GM23338 (cell line): ENCODE measurements at regions not wholly inside any gene's neighbourhood (a gene's known extent, or its start where the extent isn't known, plus 50 kb on each side); places are given as distances from the start of the nearest gene placed in this dataset.

Source experiments
- ATAC-seq: fragments of 200-7000 bp; cut with Tn5 transposase; 3 replicates; pipeline ENCODE4 v1.9.1; 2020
- DNase-seq: peaks from one replicate; pipeline ENCODE4 v3.0.0-alpha.2; 2015; ENCODE audit warnings: low spot score
- H2AFZ ChIP-seq: fragments of 200-600 bp; sonication (generic); 2 replicates; pipeline ENCODE4 v1.8.0; 2016; ENCODE audit warnings: antibody characterized with exemption, mild to moderate bottlenecking, moderate library complexity
- H3F3A ChIP-seq: fragments of 200-600 bp; sonication (generic); replicated peaks from 2 replicates; pipeline ENCODE4 v1.8.0; 2017; ENCODE audit warnings: antibody characterized with exemption, mixed run types, low read depth
- H3K27ac ChIP-seq: fragments of 200-600 bp; sonication (generic); 2 replicates; pipeline ENCODE4 v1.6.1; 2016; ENCODE audit warnings: low read depth
- H3K27me3 ChIP-seq: fragments of 200-600 bp; sonication (generic); 2 replicates; pipeline ENCODE4 v1.8.0; 2016; ENCODE audit warnings: mild to moderate bottlenecking, mixed run types, moderate library complexity; ENCODE audit not compliant: insufficient read depth
- H3K36me3 ChIP-seq: fragments of 200-600 bp; sonication (generic); 2 replicates; pipeline ENCODE4 v1.8.0; 2016; ENCODE audit warnings: mild to moderate bottlenecking; ENCODE audit not compliant: insufficient read depth
- H3K4me1 ChIP-seq: fragments of 200-600 bp; sonication (generic); 2 replicates; pipeline ENCODE4 v1.8.0; 2016; ENCODE audit warnings: mild to moderate bottlenecking, moderate library complexity; ENCODE audit not compliant: insufficient read depth
- H3K4me2 ChIP-seq: fragments of 200-600 bp; sonication (generic); 2 replicates; pipeline ENCODE4 v1.7.1; 2017; ENCODE audit warnings: mixed run types
- H3K4me3 ChIP-seq: fragments of 200-600 bp; sonication (generic); 2 replicates; pipeline ENCODE4 v1.6.1; 2016; ENCODE audit warnings: mixed run types
- H3K79me2 ChIP-seq: fragments of 200-600 bp; sonication (generic); replicated peaks from 2 replicates; pipeline ENCODE4 v1.8.0; 2017; ENCODE audit warnings: mild to moderate bottlenecking; ENCODE audit not compliant: insufficient read depth
- H3K9me2 ChIP-seq: fragments of 200-600 bp; sonication (generic); 2 replicates; pipeline ENCODE4 v1.8.0; 2017; ENCODE audit not compliant: insufficient read depth
- H4K20me1 ChIP-seq: fragments of 200-600 bp; sonication (generic); replicated peaks from 2 replicates; pipeline ENCODE4 v1.8.0; 2017; ENCODE audit warnings: mild to moderate bottlenecking; ENCODE audit not compliant: insufficient read depth
- H3K27ac Mint-ChIP-seq: 2 replicates; pipeline ENCODE4 v1.8.0; 2020; ENCODE audit warnings: inconsistent platforms, mild to moderate bottlenecking, moderate library complexity, mixed read lengths
- H3K27me3 Mint-ChIP-seq: 3 replicates; pipeline ENCODE4 v1.8.0; 2022; ENCODE audit warnings: low read depth, mild to moderate bottlenecking, moderate library complexity, mixed read lengths, inconsistent platforms; ENCODE audit not compliant: insufficient read depth, poor library complexity
- H3K36me3 Mint-ChIP-seq: 3 replicates; pipeline ENCODE4 v1.8.0; 2021; ENCODE audit warnings: low read depth, mild to moderate bottlenecking, inconsistent platforms, moderate library complexity, mixed read lengths
- H3K4me1 Mint-ChIP-seq: 3 replicates; pipeline ENCODE4 v1.8.0; 2020; ENCODE audit warnings: mild to moderate bottlenecking, inconsistent platforms, mixed read lengths
- H3K4me3 Mint-ChIP-seq: 3 replicates; pipeline ENCODE4 v1.8.0; 2021; ENCODE audit warnings: moderate library complexity, mild to moderate bottlenecking, inconsistent platforms, mixed read lengths
- H3K9me3 Mint-ChIP-seq: 3 replicates; pipeline ENCODE4 v1.8.0; 2020; ENCODE audit warnings: moderate library complexity, mild to moderate bottlenecking, inconsistent platforms, mixed read lengths
- CREB1 ChIP-seq: fragments of 250-450 bp; sonication (Bioruptor Pico); IDR thresholded peaks from 2 replicates; pipeline ENCODE4 v1.5.0; 2020; ENCODE audit warnings: low read depth, mild to moderate bottlenecking, moderate library complexity
- EZH2 ChIP-seq: fragments of 200-600 bp; sonication (generic); IDR thresholded peaks from one replicate; pipeline ENCODE4 v1.8.0; 2017; ENCODE audit warnings: antibody characterized with exemption, mild to moderate bottlenecking, low read depth; ENCODE audit not compliant: unreplicated experiment
- EZH2phosphoT487 ChIP-seq: fragments of 200-600 bp; sonication (generic); IDR thresholded peaks from one replicate; pipeline ENCODE4 v1.8.1; 2018; ENCODE audit warnings: antibody characterized with exemption; ENCODE audit not compliant: unreplicated experiment
- JUNB ChIP-seq: IDR thresholded peaks from one replicate; pipeline ENCODE4 v1.6.1; 2016; ENCODE audit warnings: antibody characterized with exemption; ENCODE audit not compliant: unreplicated experiment
- NANOG ChIP-seq: IDR thresholded peaks from 2 replicates; pipeline ENCODE4 v1.6.1; 2016; ENCODE audit warnings: antibody characterized with exemption, borderline replicate concordance
- POLR2AphosphoS5 ChIP-seq: IDR thresholded peaks from 2 replicates; pipeline ENCODE4 v1.6.1; 2016; ENCODE audit warnings: antibody characterized with exemption, low read depth
- STAT1 ChIP-seq: IDR thresholded peaks from one replicate; pipeline ENCODE4 v1.6.1; 2016; ENCODE audit warnings: antibody characterized with exemption; ENCODE audit not compliant: unreplicated experiment
- ZNF114 ChIP-seq: fragments of 250-450 bp; sonication (Bioruptor Pico); IDR thresholded peaks from 2 replicates; pipeline ENCODE4 v1.5.0; 2020; ENCODE audit warnings: mild to moderate bottlenecking, moderate library complexity
- ZNF331 ChIP-seq: fragments of 250-450 bp; sonication (Bioruptor Pico); IDR thresholded peaks from 2 replicates; pipeline ENCODE4 v1.5.0; 2020; ENCODE audit warnings: low read depth, mild to moderate bottlenecking, moderate library complexity
- TF ChIP-seq, protein P1 (sequence below): IDR thresholded peaks from one replicate; pipeline ENCODE4 v1.6.1; 2018; ENCODE audit warnings: antibody characterized with exemption; ENCODE audit not compliant: unreplicated experiment
- TF ChIP-seq, protein P2 (sequence below): fragments of 250-450 bp; sonication (Bioruptor Pico); IDR thresholded peaks from 2 replicates; pipeline ENCODE4 v1.5.0; 2020; ENCODE audit warnings: mild to moderate bottlenecking, moderate library complexity
- TF ChIP-seq, protein P3 (sequence below): IDR thresholded peaks from 2 replicates; pipeline ENCODE4 v1.6.1; 2016; ENCODE audit warnings: antibody characterized with exemption
- TF ChIP-seq, protein P4 (sequence below), 2 experiments: fragments of 200-600 bp in 1 of 2; sonication (generic) in 1 of 2; conservative IDR thresholded peaks; 2 replicates each; pipeline versions ENCODE4 v1.5.1 to v1.6.1; 2016 to 2017; ENCODE audit warnings: antibody characterized with exemption in 2 of 2, low read depth in 2 of 2, mild to moderate bottlenecking in 2 of 2, moderate library complexity in 1 of 2

DNA sequence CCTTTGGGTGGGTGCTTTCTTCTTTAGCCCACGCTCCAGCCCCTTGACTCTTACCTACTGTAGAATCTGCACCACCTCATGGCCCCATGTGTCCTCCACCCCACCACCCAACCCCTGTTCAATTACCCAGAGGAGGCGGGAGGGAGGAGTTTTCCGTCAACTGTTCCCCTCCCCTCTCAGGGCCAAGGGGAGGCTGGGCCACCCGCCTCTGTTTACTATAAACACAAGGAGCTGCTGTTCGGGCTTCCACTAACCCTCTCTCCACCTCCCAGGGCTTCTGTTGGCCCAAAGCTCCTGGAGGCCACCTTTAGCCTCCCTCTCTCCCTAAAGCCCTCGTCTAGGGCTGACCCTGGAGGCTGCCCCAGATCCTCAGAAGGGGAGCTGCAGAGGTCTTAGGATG, 59.2 kb downstream of the FOXI1 start:
- H3K27me3 Mint-ChIP-seq, result peaks cover 9% of the 10 kb centered on the region
- H3K27me3 ChIP-seq, result no peaks in the 10 kb centered on the region
- no peaks in the 10 kb centered on the region for H4K20me1 ChIP-seq
- H3K4me3 Mint-ChIP-seq, result no peak overlapping the region
- H3K4me1 Mint-ChIP-seq, result no peaks in the 10 kb centered on the region
- H3K36me3 Mint-ChIP-seq, result no peaks in the 10 kb centered on the region
- ATAC-seq, result no peak
- TF ChIP-seq CREB1 (CRISPR knock-in tag) (no peak), NANOG (no peak), ZNF114 (CRISPR knock-in tag) (no peak), JUNB (no peak), ZNF331 (no peak), EZH2 (no peak), POLR2AphosphoS5 (no peak), EZH2phosphoT487 (no peak), STAT1 (no peak)
- TF ChIP-seq, protein P1, sequence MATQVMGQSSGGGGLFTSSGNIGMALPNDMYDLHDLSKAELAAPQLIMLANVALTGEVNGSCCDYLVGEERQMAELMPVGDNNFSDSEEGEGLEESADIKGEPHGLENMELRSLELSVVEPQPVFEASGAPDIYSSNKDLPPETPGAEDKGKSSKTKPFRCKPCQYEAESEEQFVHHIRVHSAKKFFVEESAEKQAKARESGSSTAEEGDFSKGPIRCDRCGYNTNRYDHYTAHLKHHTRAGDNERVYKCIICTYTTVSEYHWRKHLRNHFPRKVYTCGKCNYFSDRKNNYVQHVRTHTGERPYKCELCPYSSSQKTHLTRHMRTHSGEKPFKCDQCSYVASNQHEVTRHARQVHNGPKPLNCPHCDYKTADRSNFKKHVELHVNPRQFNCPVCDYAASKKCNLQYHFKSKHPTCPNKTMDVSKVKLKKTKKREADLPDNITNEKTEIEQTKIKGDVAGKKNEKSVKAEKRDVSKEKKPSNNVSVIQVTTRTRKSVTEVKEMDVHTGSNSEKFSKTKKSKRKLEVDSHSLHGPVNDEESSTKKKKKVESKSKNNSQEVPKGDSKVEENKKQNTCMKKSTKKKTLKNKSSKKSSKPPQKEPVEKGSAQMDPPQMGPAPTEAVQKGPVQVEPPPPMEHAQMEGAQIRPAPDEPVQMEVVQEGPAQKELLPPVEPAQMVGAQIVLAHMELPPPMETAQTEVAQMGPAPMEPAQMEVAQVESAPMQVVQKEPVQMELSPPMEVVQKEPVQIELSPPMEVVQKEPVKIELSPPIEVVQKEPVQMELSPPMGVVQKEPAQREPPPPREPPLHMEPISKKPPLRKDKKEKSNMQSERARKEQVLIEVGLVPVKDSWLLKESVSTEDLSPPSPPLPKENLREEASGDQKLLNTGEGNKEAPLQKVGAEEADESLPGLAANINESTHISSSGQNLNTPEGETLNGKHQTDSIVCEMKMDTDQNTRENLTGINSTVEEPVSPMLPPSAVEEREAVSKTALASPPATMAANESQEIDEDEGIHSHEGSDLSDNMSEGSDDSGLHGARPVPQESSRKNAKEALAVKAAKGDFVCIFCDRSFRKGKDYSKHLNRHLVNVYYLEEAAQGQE, result no peak
- TF ChIP-seq, protein P2, sequence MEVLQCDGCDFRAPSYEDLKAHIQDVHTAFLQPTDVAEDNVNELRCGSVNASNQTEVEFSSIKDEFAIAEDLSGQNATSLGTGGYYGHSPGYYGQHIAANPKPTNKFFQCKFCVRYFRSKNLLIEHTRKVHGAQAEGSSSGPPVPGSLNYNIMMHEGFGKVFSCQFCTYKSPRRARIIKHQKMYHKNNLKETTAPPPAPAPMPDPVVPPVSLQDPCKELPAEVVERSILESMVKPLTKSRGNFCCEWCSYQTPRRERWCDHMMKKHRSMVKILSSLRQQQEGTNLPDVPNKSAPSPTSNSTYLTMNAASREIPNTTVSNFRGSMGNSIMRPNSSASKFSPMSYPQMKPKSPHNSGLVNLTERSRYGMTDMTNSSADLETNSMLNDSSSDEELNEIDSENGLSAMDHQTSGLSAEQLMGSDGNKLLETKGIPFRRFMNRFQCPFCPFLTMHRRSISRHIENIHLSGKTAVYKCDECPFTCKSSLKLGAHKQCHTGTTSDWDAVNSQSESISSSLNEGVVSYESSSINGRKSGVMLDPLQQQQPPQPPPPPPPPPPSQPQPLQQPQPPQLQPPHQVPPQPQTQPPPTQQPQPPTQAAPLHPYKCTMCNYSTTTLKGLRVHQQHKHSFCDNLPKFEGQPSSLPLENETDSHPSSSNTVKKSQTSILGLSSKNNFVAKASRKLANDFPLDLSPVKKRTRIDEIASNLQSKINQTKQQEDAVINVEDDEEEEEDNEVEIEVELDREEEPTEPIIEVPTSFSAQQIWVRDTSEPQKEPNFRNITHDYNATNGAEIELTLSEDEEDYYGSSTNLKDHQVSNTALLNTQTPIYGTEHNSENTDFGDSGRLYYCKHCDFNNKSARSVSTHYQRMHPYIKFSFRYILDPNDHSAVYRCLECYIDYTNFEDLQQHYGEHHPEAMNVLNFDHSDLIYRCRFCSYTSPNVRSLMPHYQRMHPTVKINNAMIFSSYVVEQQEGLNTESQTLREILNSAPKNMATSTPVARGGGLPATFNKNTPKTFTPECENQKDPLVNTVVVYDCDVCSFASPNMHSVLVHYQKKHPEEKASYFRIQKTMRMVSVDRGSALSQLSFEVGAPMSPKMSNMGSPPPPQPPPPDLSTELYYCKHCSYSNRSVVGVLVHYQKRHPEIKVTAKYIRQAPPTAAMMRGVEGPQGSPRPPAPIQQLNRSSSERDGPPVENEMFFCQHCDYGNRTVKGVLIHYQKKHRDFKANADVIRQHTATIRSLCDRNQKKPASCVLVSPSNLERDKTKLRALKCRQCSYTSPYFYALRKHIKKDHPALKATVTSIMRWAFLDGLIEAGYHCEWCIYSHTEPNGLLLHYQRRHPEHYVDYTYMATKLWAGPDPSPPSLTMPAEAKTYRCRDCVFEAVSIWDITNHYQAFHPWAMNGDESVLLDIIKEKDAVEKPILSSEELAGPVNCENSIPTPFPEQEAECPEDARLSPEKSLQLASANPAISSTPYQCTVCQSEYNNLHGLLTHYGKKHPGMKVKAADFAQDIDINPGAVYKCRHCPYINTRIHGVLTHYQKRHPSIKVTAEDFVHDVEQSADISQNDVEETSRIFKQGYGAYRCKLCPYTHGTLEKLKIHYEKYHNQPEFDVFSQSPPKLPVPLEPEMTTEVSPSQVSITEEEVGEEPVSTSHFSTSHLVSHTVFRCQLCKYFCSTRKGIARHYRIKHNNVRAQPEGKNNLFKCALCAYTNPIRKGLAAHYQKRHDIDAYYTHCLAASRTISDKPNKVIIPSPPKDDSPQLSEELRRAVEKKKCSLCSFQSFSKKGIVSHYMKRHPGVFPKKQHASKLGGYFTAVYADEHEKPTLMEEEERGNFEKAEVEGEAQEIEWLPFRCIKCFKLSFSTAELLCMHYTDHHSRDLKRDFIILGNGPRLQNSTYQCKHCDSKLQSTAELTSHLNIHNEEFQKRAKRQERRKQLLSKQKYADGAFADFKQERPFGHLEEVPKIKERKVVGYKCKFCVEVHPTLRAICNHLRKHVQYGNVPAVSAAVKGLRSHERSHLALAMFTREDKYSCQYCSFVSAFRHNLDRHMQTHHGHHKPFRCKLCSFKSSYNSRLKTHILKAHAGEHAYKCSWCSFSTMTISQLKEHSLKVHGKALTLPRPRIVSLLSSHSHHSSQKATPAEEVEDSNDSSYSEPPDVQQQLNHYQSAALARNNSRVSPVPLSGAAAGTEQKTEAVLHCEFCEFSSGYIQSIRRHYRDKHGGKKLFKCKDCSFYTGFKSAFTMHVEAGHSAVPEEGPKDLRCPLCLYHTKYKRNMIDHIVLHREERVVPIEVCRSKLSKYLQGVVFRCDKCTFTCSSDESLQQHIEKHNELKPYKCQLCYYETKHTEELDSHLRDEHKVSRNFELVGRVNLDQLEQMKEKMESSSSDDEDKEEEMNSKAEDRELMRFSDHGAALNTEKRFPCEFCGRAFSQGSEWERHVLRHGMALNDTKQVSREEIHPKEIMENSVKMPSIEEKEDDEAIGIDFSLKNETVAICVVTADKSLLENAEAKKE (CRISPR knock-in tag), result no peak
- TF ChIP-seq, protein P3, sequence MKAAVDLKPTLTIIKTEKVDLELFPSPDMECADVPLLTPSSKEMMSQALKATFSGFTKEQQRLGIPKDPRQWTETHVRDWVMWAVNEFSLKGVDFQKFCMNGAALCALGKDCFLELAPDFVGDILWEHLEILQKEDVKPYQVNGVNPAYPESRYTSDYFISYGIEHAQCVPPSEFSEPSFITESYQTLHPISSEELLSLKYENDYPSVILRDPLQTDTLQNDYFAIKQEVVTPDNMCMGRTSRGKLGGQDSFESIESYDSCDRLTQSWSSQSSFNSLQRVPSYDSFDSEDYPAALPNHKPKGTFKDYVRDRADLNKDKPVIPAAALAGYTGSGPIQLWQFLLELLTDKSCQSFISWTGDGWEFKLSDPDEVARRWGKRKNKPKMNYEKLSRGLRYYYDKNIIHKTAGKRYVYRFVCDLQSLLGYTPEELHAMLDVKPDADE, result no peak
- TF ChIP-seq, protein P4, sequence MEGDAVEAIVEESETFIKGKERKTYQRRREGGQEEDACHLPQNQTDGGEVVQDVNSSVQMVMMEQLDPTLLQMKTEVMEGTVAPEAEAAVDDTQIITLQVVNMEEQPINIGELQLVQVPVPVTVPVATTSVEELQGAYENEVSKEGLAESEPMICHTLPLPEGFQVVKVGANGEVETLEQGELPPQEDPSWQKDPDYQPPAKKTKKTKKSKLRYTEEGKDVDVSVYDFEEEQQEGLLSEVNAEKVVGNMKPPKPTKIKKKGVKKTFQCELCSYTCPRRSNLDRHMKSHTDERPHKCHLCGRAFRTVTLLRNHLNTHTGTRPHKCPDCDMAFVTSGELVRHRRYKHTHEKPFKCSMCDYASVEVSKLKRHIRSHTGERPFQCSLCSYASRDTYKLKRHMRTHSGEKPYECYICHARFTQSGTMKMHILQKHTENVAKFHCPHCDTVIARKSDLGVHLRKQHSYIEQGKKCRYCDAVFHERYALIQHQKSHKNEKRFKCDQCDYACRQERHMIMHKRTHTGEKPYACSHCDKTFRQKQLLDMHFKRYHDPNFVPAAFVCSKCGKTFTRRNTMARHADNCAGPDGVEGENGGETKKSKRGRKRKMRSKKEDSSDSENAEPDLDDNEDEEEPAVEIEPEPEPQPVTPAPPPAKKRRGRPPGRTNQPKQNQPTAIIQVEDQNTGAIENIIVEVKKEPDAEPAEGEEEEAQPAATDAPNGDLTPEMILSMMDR (conservative IDR thresholded peaks at IDR 0.05; ENCODE audit: low read depth in 2 of 2), result no peak
- no peak overlapping the region for H3K4me2 ChIP-seq
- no peak overlapping the region for H3K27ac ChIP-seq
- DNase-seq, result no peak
- H3K36me3 ChIP-seq, result no peaks in the 10 kb centered on the region
- no peaks in the 10 kb centered on the region for H3K9me2 ChIP-seq
- H3K27ac Mint-ChIP-seq, result no peak overlapping the region
- H3K4me3 ChIP-seq, result no peak overlapping the region
- H3K79me2 ChIP-seq, result no peaks in the 10 kb centered on the region
- no peak overlapping the region for H2AFZ ChIP-seq
- H3K9me3 Mint-ChIP-seq, result no peaks in the 10 kb centered on the region
- H3K4me1 ChIP-seq, result no peaks in the 10 kb centered on the region
- no peaks in the 10 kb centered on the region for H3F3A ChIP-seq
